Gastrocnemius medialis (tissue), 4 donors: ENCODE measurements at regions not wholly inside any gene's neighbourhood (a gene's known extent, or its start where the extent isn't known, plus 50 kb on each side); places are given as distances from the start of the nearest gene placed in this dataset.

Experiments
- CTCF ChIP-seq, 5 experiments: fragments of 450-650 bp in 3 of 5; fragments of 200-600 bp in 2 of 5; sonication (generic) in 2 of 5; IDR thresholded peaks in 4 of 5; conservative IDR thresholded peaks in 1 of 5; 1 replicate in 4 of 5; 2 replicates in 1 of 5; pipeline ENCODE4 v1.5.1; 2016 to 2019; ENCODE audit warnings: antibody characterized with exemption in 5 of 5, mild to moderate bottlenecking in 3 of 5, moderate library complexity in 3 of 5
- POLR2A ChIP-seq, 2 donors: fragments of 450-650 bp; IDR thresholded peaks; one replicate each; pipeline ENCODE4 v1.6.1; 2017; ENCODE audit warnings: antibody characterized with exemption in 2 of 2, mild to moderate bottlenecking in 2 of 2, moderate library complexity in 2 of 2

- TF ChIP-seq CTCF (IDR thresholded peaks at IDR 0.05 in 4 of 5, conservative IDR thresholded peaks at IDR 0.05 in 1 of 5) (no peak), POLR2A (IDR thresholded peaks at IDR 0.05) (no peak)
Measured at GRCh38 chr22:47778160-47778658, 1015.8 kb downstream of the TBC1D22A start.
